HuH-7.5 (cell line): ENCODE measurements at regions not wholly inside any gene's neighbourhood (a gene's known extent, or its start where the extent isn't known, plus 50 kb on each side); places are given as distances from the start of the nearest gene placed in this dataset.
"Not testable (repeated sequence)": the region's sequence is repeated elsewhere in the genome, so short reads cannot be mapped to it uniquely, and the experiment has no call there.

Experiments used
- DNase-seq: peaks from one replicate; pipeline ENCODE4 v3.0.0; 2011; ENCODE audit warnings: low spot score

- DNase-seq: no peak
Observed at GRCh38 chr1:213680677-213681325, 307.0 kb upstream of the PROX1 start.

GRCh38 chr1:213681788-213682340 is 305.9 kb upstream of the PROX1 start:
- no peak for DNase-seq

- no peak for DNase-seq
Observed at GRCh38 chr1:213683529-213683928, 304.2 kb upstream of the PROX1 start.

GRCh38 chr1:213684454-213684853 is 303.3 kb upstream of the PROX1 start:
- no peak for DNase-seq

- DNase-seq: no peak
Observed at GRCh38 chr1:213685992-213686582, 301.7 kb upstream of the PROX1 start.

GRCh38 chr1:213686983-213687382 is 300.8 kb upstream of the PROX1 start:
- no peak for DNase-seq

- DNase-seq: no peak
Observed at GRCh38 chr1:213687832-213688231, 299.9 kb upstream of the PROX1 start.

GRCh38 chr1:213688655-213689054 is 299.1 kb upstream of the PROX1 start:
- DNase-seq: no peak

GRCh38 chr1:213689260-213689659 is 298.5 kb upstream of the PROX1 start:
- no peak for DNase-seq

GRCh38 chr1:213690341-213690917 is 297.3 kb upstream of the PROX1 start:
- no peak for DNase-seq

- no peak for DNase-seq
Observed at GRCh38 chr1:213692321-213692720, 295.5 kb upstream of the PROX1 start.

GRCh38 chr1:213693864-213694263 is 293.9 kb upstream of the PROX1 start:
- DNase-seq: no peak

- no peak for DNase-seq
Observed at GRCh38 chr1:213697192-213697802, 290.5 kb upstream of the PROX1 start.

GRCh38 chr1:213698092-213698702 is 289.6 kb upstream of the PROX1 start:
- no peak for DNase-seq

GRCh38 chr1:213702703-213703102 is 285.1 kb upstream of the PROX1 start:
- no peak for DNase-seq

GRCh38 chr1:213704941-213705340 is 282.8 kb upstream of the PROX1 start:
- no peak for DNase-seq

- DNase-seq: not testable (repeated sequence)
Observed at GRCh38 chr1:213711833-213712490, 275.8 kb upstream of the PROX1 start.

GRCh38 chr1:213714645-213715044 is 273.1 kb upstream of the PROX1 start:
- DNase-seq: no peak

- no peak for DNase-seq
Observed at GRCh38 chr1:213715182-213715581, 272.6 kb upstream of the PROX1 start.

- no peak for DNase-seq
Observed at GRCh38 chr1:213719462-213719861, 268.3 kb upstream of the PROX1 start.

- no peak for DNase-seq
Observed at GRCh38 chr1:213720032-213720431, 267.7 kb upstream of the PROX1 start.

GRCh38 chr1:213723187-213723586 is 264.6 kb upstream of the PROX1 start:
- no peak for DNase-seq
